Osteoblast (primary cell): ENCODE measurements at regions not wholly inside any gene's neighbourhood (a gene's known extent, or its start where the extent isn't known, plus 50 kb on each side); places are given as distances from the start of the nearest gene placed in this dataset.

Experiments used
- DNase-seq: peaks from one replicate; pipeline ENCODE4 v3.0.0; 2011; ENCODE audit warnings: low spot score, mixed read lengths; ENCODE audit not compliant: insufficient read length; ENCODE audit errors: missing footprints
- H2AFZ ChIP-seq: 2 replicates; pipeline ENCODE4 v1.6.0; 2011; ENCODE audit warnings: mild to moderate bottlenecking, low read length
- H3K27ac ChIP-seq: 2 replicates; pipeline ENCODE4 v1.5.1; 2011; ENCODE audit warnings: mild to moderate bottlenecking, low read depth, low read length, moderate library complexity
- H3K27me3 ChIP-seq: 2 replicates; pipeline ENCODE4 v1.6.0; 2012; ENCODE audit warnings: mild to moderate bottlenecking, control low read depth, inconsistent platforms, low read length, moderate library complexity; ENCODE audit not compliant: insufficient read depth
- H3K36me3 ChIP-seq: 2 replicates; pipeline ENCODE4 v1.5.1; 2011; ENCODE audit warnings: mild to moderate bottlenecking, low read length, control low read depth, moderate library complexity; ENCODE audit not compliant: insufficient read depth
- H3K4me1 ChIP-seq: 2 replicates; pipeline ENCODE4 v1.5.1; 2011; ENCODE audit warnings: mild to moderate bottlenecking, low read length, control low read depth, moderate library complexity; ENCODE audit not compliant: insufficient read depth
- H3K4me2 ChIP-seq: 2 replicates; pipeline ENCODE4 v1.6.0; 2011; ENCODE audit warnings: mild to moderate bottlenecking, low read length; ENCODE audit not compliant: insufficient read depth
- H3K4me3 ChIP-seq: fragments of 200-600 bp; sonication (generic); 3 replicates; pipeline ENCODE4 v1.5.1; 2012; ENCODE audit warnings: mild to moderate bottlenecking, low read length, inconsistent platforms; ENCODE audit not compliant: insufficient read depth
- H3K79me2 ChIP-seq: 2 replicates; pipeline ENCODE4 v1.6.0; 2012; ENCODE audit warnings: mild to moderate bottlenecking, low read length, control low read depth, inconsistent platforms; ENCODE audit not compliant: insufficient read depth
- H3K9me3 ChIP-seq: 2 replicates; pipeline ENCODE4 v1.5.1; 2011; ENCODE audit warnings: low read depth, low read length, control low read depth
- H4K20me1 ChIP-seq: 2 replicates; pipeline ENCODE4 v1.6.0; 2012; ENCODE audit warnings: mild to moderate bottlenecking, low read length, control low read depth; ENCODE audit not compliant: insufficient read depth
- CTCF ChIP-seq: IDR thresholded peaks from 2 replicates; pipeline ENCODE4 v1.5.1; 2011; ENCODE audit warnings: mild to moderate bottlenecking, low read depth, low read length, moderate library complexity; ENCODE audit errors: extremely low read depth

GRCh38 chr1:112850034-112850757, 105.8 kb downstream of the SLC16A1 start:
- no peaks in the 10 kb centered on the region for H3K27me3 ChIP-seq
- peak overlapping the region; percentile 85 for H2AFZ ChIP-seq
- peak overlapping the region; percentile 73 for H3K4me3 ChIP-seq
- no peaks in the 10 kb centered on the region for H3K36me3 ChIP-seq
- H3K4me1 ChIP-seq: peaks cover 6% of the 10 kb centered on the region
- peaks cover 2% of the 10 kb centered on the region for H3K79me2 ChIP-seq
- DNase-seq: no peak
- peak overlapping the region; percentile 81 for H3K4me2 ChIP-seq
- H3K27ac ChIP-seq: no peak overlapping the region
- TF ChIP-seq CTCF: no peak
- peaks cover 2% of the 10 kb centered on the region for H3K9me3 ChIP-seq
- no peaks in the 10 kb centered on the region for H4K20me1 ChIP-seq

- Histone ChIP-seq H3K27me3 (no peaks in the 10 kb centered on the region), H3K36me3 (no peaks in the 10 kb centered on the region), H3K4me3 (peak overlapping the region; percentile 73), H3K79me2 (peaks cover 2% of the 10 kb centered on the region), H4K20me1 (no peaks in the 10 kb centered on the region), H3K4me2 (peak overlapping the region; percentile 81), H3K27ac (no peak overlapping the region), H3K4me1 (peaks cover 5% of the 10 kb centered on the region), H2AFZ (peak overlapping the region; percentile 85), H3K9me3 (peaks cover 2% of the 10 kb centered on the region)
- TF ChIP-seq CTCF: no peak
- DNase-seq: peak; percentile 89
Observed at GRCh38 chr1:112849425-112850033, 106.5 kb downstream of the SLC16A1 start.

GRCh38 chr1:112841825-112842224, 114.2 kb downstream of the SLC16A1 start:
- no peak overlapping the region for H3K4me3 ChIP-seq
- no peak overlapping the region for H3K27ac ChIP-seq
- no peak overlapping the region for H2AFZ ChIP-seq
- no peak for DNase-seq
- H3K4me1 ChIP-seq: no peaks in the 10 kb centered on the region
- no peaks in the 10 kb centered on the region for H4K20me1 ChIP-seq
- H3K27me3 ChIP-seq: no peaks in the 10 kb centered on the region
- no peak for TF ChIP-seq CTCF
- H3K79me2 ChIP-seq: no peaks in the 10 kb centered on the region
- no peaks in the 10 kb centered on the region for H3K9me3 ChIP-seq
- H3K36me3 ChIP-seq: no peaks in the 10 kb centered on the region
- H3K4me2 ChIP-seq: no peak overlapping the region
